Skeletal muscle tissue (tissue), 3 donors: ENCODE measurements at regions not wholly inside any gene's neighbourhood (a gene's known extent, or its start where the extent isn't known, plus 50 kb on each side); places are given as distances from the start of the nearest gene placed in this dataset.
"Not testable (repeated sequence)": the region's sequence is repeated elsewhere in the genome, so short reads cannot be mapped to it uniquely, and the experiment has no call there.

Source experiments
- H3K27ac ChIP-seq: one replicate; pipeline ENCODE4 v1.7.0; 2013; ENCODE audit warnings: mild to moderate bottlenecking, low read depth, low read length, inconsistent platforms
- H3K27me3 ChIP-seq, 3 donors: one replicate each; pipeline ENCODE4 v1.7.0; 2013; ENCODE audit warnings: low read length in 3 of 3; ENCODE audit not compliant: control insufficient read depth in 3 of 3, insufficient read depth in 3 of 3
- H3K36me3 ChIP-seq, 3 donors: one replicate each; pipeline ENCODE4 v1.7.0; 2013; ENCODE audit warnings: low read length in 3 of 3; ENCODE audit not compliant: control insufficient read depth in 3 of 3, insufficient read depth in 3 of 3
- H3K4me1 ChIP-seq, 3 donors: one replicate each; pipeline ENCODE4 v1.7.0; 2013; ENCODE audit warnings: low read length in 3 of 3, mild to moderate bottlenecking in 3 of 3; ENCODE audit not compliant: control insufficient read depth in 3 of 3, insufficient read depth in 3 of 3
- H3K4me3 ChIP-seq, 3 donors: one replicate each; pipeline ENCODE4 v1.7.0; 2013; ENCODE audit warnings: low read length in 3 of 3
- H3K9ac ChIP-seq, 3 donors: one replicate each; pipeline ENCODE4 v1.7.0; 2013; ENCODE audit warnings: low read length in 3 of 3, mild to moderate bottlenecking in 3 of 3, moderate library complexity in 2 of 3, low read depth in 1 of 3
- H3K9me3 ChIP-seq, 3 donors: one replicate each; pipeline ENCODE4 v1.7.0; 2013; ENCODE audit warnings: low read length in 3 of 3; ENCODE audit not compliant: control insufficient read depth in 3 of 3
- donor health status: Osteomylitis.

GRCh38 chr14:25464772-25465171, 414.8 kb upstream of the STXBP6 start:
- H3K36me3 ChIP-seq: no peaks in the 10 kb centered on the region
- no peaks in the 10 kb centered on the region for H3K9me3 ChIP-seq
- H3K27ac ChIP-seq: no peak overlapping the region
- H3K4me1 ChIP-seq: no peaks in the 10 kb centered on the region
- no peak overlapping the region for H3K4me3 ChIP-seq
- H3K9ac ChIP-seq: no peak overlapping the region
- H3K27me3 ChIP-seq: no peaks in the 10 kb centered on the region

GRCh38 chr14:25464078-25464477, 414.1 kb upstream of the STXBP6 start:
- Histone ChIP-seq H3K9me3 (no peaks in the 10 kb centered on the region), H3K4me1 (no peaks in the 10 kb centered on the region)

GRCh38 chr14:25463480-25463879, 413.5 kb upstream of the STXBP6 start:
- no peak overlapping the region for H3K4me3 ChIP-seq
- H3K9me3 ChIP-seq: no peaks in the 10 kb centered on the region
- no peak overlapping the region for H3K27ac ChIP-seq
- no peaks in the 10 kb centered on the region for H3K27me3 ChIP-seq
- no peak overlapping the region for H3K9ac ChIP-seq
- H3K4me1 ChIP-seq: no peaks in the 10 kb centered on the region
- no peaks in the 10 kb centered on the region for H3K36me3 ChIP-seq

More at GRCh38 chr14:25464078-25464477, 414.1 kb upstream of the STXBP6 start:
- Histone ChIP-seq H3K4me3 (no peak overlapping the region), H3K27ac (no peak overlapping the region), H3K27me3 (no peaks in the 10 kb centered on the region), H3K9ac (no peak overlapping the region), H3K36me3 (no peaks in the 10 kb centered on the region)

- Histone ChIP-seq H3K9me3 (no peaks in the 10 kb centered on the region), H3K27me3 (no peaks in the 10 kb centered on the region), H3K36me3 (no peaks in the 10 kb centered on the region), H3K27ac (no peak overlapping the region), H3K4me3 (no peak overlapping the region), H3K9ac (no peak overlapping the region), H3K4me1 (no peaks in the 10 kb centered on the region)
These were observed 411.8 kb upstream of the STXBP6 start for GRCh38 chr14:25461780-25462179.

GRCh38 chr14:25444381-25444780, 394.4 kb upstream of the STXBP6 start:
- Histone ChIP-seq H3K9me3 (no peaks in the 10 kb centered on the region), H3K4me1 (no peaks in the 10 kb centered on the region)

GRCh38 chr14:25440382-25440781, 390.4 kb upstream of the STXBP6 start:
- H3K9me3 ChIP-seq, H3K4me1 ChIP-seq, H3K36me3 ChIP-seq, H3K27me3 ChIP-seq, H3K9ac ChIP-seq, H3K4me3 ChIP-seq, H3K27ac ChIP-seq: not testable (repeated sequence)

More at GRCh38 chr14:25444381-25444780, 394.4 kb upstream of the STXBP6 start:
- H3K27ac ChIP-seq: no peak overlapping the region
- H3K36me3 ChIP-seq: no peaks in the 10 kb centered on the region
- no peak overlapping the region for H3K9ac ChIP-seq
- no peak overlapping the region for H3K4me3 ChIP-seq
- no peaks in the 10 kb centered on the region for H3K27me3 ChIP-seq

- no peak overlapping the region for H3K4me3 ChIP-seq
- H3K9me3 ChIP-seq: no peaks in the 10 kb centered on the region
- H3K27ac ChIP-seq: no peak overlapping the region
- H3K36me3 ChIP-seq: no peaks in the 10 kb centered on the region
- H3K27me3 ChIP-seq: no peaks in the 10 kb centered on the region
- no peaks in the 10 kb centered on the region for H3K4me1 ChIP-seq
- H3K9ac ChIP-seq: no peak overlapping the region
These were observed 387.0 kb upstream of the STXBP6 start for GRCh38 chr14:25436906-25437305.

- Histone ChIP-seq H3K4me1 (no peaks in the 10 kb centered on the region), H3K27me3 (no peaks in the 10 kb centered on the region), H3K27ac (no peak overlapping the region), H3K36me3 (no peaks in the 10 kb centered on the region), H3K9ac (no peak overlapping the region), H3K9me3 (no peaks in the 10 kb centered on the region), H3K4me3 (no peak overlapping the region)
These were observed 386.4 kb upstream of the STXBP6 start for GRCh38 chr14:25436288-25436875.

GRCh38 chr14:25431211-25432076, 381.5 kb upstream of the STXBP6 start:
- Histone ChIP-seq H3K36me3 (no peaks in the 10 kb centered on the region), H3K4me1 (no peaks in the 10 kb centered on the region), H3K9ac (no peak overlapping the region), H3K4me3 (no peak overlapping the region), H3K27me3 (no peaks in the 10 kb centered on the region), H3K27ac (no peak overlapping the region), H3K9me3 (no peaks in the 10 kb centered on the region)

- H3K9me3 ChIP-seq: no peaks in the 10 kb centered on the region
- no peak overlapping the region for H3K4me3 ChIP-seq
- no peaks in the 10 kb centered on the region for H3K36me3 ChIP-seq
- H3K27me3 ChIP-seq: no peaks in the 10 kb centered on the region
- H3K9ac ChIP-seq: no peak overlapping the region
- no peaks in the 10 kb centered on the region for H3K4me1 ChIP-seq
- H3K27ac ChIP-seq: no peak overlapping the region
These were observed 380.9 kb upstream of the STXBP6 start for GRCh38 chr14:25430808-25431207.
